ENCODE measurements at regions not wholly inside any gene's neighbourhood (a gene's known extent, or its start where the extent isn't known, plus 50 kb on each side); places are given as distances from the start of the nearest gene placed in this dataset.

GRCh38 chr2:78940998-78941397 lies 84.5 kb upstream of the REG3G start:
- no peak for ATAC-seq
- TF ChIP-seq SNAI2 (CRISPR knock-in tag; IDR thresholded peaks at IDR 0.05) = no peak
- TF ChIP-seq ESRRG (CRISPR knock-in tag; IDR thresholded peaks at IDR 0.05) = no peak
- TF ChIP-seq ZNF565 (CRISPR knock-in tag; conservative IDR thresholded peaks at IDR 0.05; ENCODE audit: low read depth) = no peak
- TF ChIP-seq ZFP3 (CRISPR knock-in tag; IDR thresholded peaks at IDR 0.05) = no peak
- no peak for TF ChIP-seq OSR1 (CRISPR knock-in tag; IDR thresholded peaks at IDR 0.05)
- no peak for TF ChIP-seq ZC3H10 (CRISPR knock-in tag; IDR thresholded peaks at IDR 0.05)
- TF ChIP-seq ZNF8 (CRISPR knock-in tag; IDR thresholded peaks at IDR 0.05) = no peak
- no peak for TF ChIP-seq CSRNP3 (CRISPR knock-in tag; IDR thresholded peaks at IDR 0.05)
- no peak for TF ChIP-seq PATZ1 (CRISPR knock-in tag; IDR thresholded peaks at IDR 0.05; ENCODE audit: borderline replicate concordance)
- no peak for TF ChIP-seq BACH2 (CRISPR knock-in tag; IDR thresholded peaks at IDR 0.05; ENCODE audit: borderline replicate concordance)
- TF ChIP-seq ISL1 (CRISPR knock-in tag; IDR thresholded peaks at IDR 0.05) = no peak
- no peak for TF ChIP-seq ZFP30 (CRISPR knock-in tag; IDR thresholded peaks at IDR 0.05)
- no peak for TF ChIP-seq POU6F1 (CRISPR knock-in tag; IDR thresholded peaks at IDR 0.05; ENCODE audit: borderline replicate concordance, low read depth)
- no peak for TF ChIP-seq TOX (CRISPR knock-in tag; IDR thresholded peaks at IDR 0.05; ENCODE audit: borderline replicate concordance)
- no peak for TF ChIP-seq TSHZ2 (CRISPR knock-in tag; IDR thresholded peaks at IDR 0.05)
- no peak for TF ChIP-seq TCF4 (CRISPR knock-in tag; IDR thresholded peaks at IDR 0.05; ENCODE audit: borderline replicate concordance)
- no peak for TF ChIP-seq CREB5 (CRISPR knock-in tag; IDR thresholded peaks at IDR 0.05; ENCODE audit: low read depth)
- no peak for TF ChIP-seq ZNF70 (CRISPR knock-in tag; IDR thresholded peaks at IDR 0.05)
- no peak for TF ChIP-seq GLIS3 (CRISPR knock-in tag; IDR thresholded peaks at IDR 0.05)
- TF ChIP-seq CSDC2 (CRISPR knock-in tag; IDR thresholded peaks at IDR 0.05) = no peak

GRCh38 chr2:78941751-78942150 lies 83.8 kb upstream of the REG3G start:
- no peak for TF ChIP-seq ZFP30 (CRISPR knock-in tag; IDR thresholded peaks at IDR 0.05)
- TF ChIP-seq PATZ1 (CRISPR knock-in tag; IDR thresholded peaks at IDR 0.05; ENCODE audit: borderline replicate concordance) = no peak
- TF ChIP-seq POU6F1 (CRISPR knock-in tag; IDR thresholded peaks at IDR 0.05; ENCODE audit: borderline replicate concordance, low read depth) = no peak
- no peak for TF ChIP-seq SNAI2 (CRISPR knock-in tag; IDR thresholded peaks at IDR 0.05)
- TF ChIP-seq CREB5 (CRISPR knock-in tag; IDR thresholded peaks at IDR 0.05; ENCODE audit: low read depth) = no peak
- no peak for TF ChIP-seq ESRRG (CRISPR knock-in tag; IDR thresholded peaks at IDR 0.05)
- no peak for TF ChIP-seq ZNF565 (CRISPR knock-in tag; conservative IDR thresholded peaks at IDR 0.05; ENCODE audit: low read depth)
- no peak for ATAC-seq

Data from SK-N-SH treated with all-trans-retinoic acid at 6 μM for 48 hours (cell line).